HepG2 (cell line): ENCODE measurements at regions not wholly inside any gene's neighbourhood (a gene's known extent, or its start where the extent isn't known, plus 50 kb on each side); places are given as distances from the start of the nearest gene placed in this dataset.
"Not testable (repeated sequence)": the region's sequence is repeated elsewhere in the genome, so short reads cannot be mapped to it uniquely, and the experiment has no call there.

Source experiments
- ATAC-seq: fragments of 200-7000 bp; cut with Tn5 transposase; 3 replicates; pipeline ENCODE4 v1.9.1; 2020; ENCODE audit warnings: mild to moderate bottlenecking, moderate library complexity
- BruUV-seq: library from RNA; stranded (reverse); fragments of 400-500 nt; replicated peaks from 2 replicates; lab custom pipeline; 2021; lab: Mats Ljungman, UMichigan
- CTCF ChIA-PET: fragments of 300-600 bp; formaldehyde crosslinking; extraction: SDS; loops from one replicate; lab custom pipeline; 2021; ENCODE audit warnings: low total read pairs, inconsistent platforms, low intra/inter-chr PET ratio; lab: Yijun Ruan, JAX
- POLR2A ChIA-PET: fragments of 350-600 bp; sonication (Branson Sonifier 250); formaldehyde crosslinking; loops from one replicate; lab custom pipeline; 2020; ENCODE audit warnings: antibody characterized with exemption, inconsistent platforms; lab: Yijun Ruan, JAX
- DNase-seq: peaks from one replicate; pipeline ENCODE4 v3.0.0-alpha.2; 2015; ENCODE audit warnings: low spot score
- FAIRE-seq: peaks from 3 replicates; lab custom pipeline; 2011; peaks lifted over from hg19 to GRCh38; lab: Jason Lieb, UNC
- H2AFZ ChIP-seq: one replicate; pipeline ENCODE4 v1.6.1; 2011; ENCODE audit warnings: low read length, inconsistent platforms
- H3K27ac ChIP-seq: fragments of 300-600 bp; 3 replicates; pipeline ENCODE4 v1.8.0; 2011; ENCODE audit warnings: mixed run types, mild to moderate bottlenecking, mixed read lengths, low read length, inconsistent platforms; ENCODE audit not compliant: insufficient read depth; ENCODE audit errors: extremely low read length
- H3K27me3 ChIP-seq, 2 experiments: fragments of 200-600 bp in 1 of 2; 2 replicates in 1 of 2; 3 replicates in 1 of 2; pipeline versions ENCODE4 v1.6.0 to v1.8.0; 2011; ENCODE audit warnings: low read length in 2 of 2, mild to moderate bottlenecking in 2 of 2, moderate library complexity in 2 of 2, inconsistent platforms in 1 of 2; ENCODE audit not compliant: insufficient read depth in 2 of 2, control insufficient read depth in 1 of 2
- H3K36me3 ChIP-seq, 2 experiments: fragments of 200-600 bp in 1 of 2; replicated peaks in 1 of 2; 2 replicates in 1 of 2; 3 replicates in 1 of 2; pipeline versions ENCODE4 v1.5.1 to v1.8.0; 2011; ENCODE audit warnings: low read length in 2 of 2, inconsistent platforms in 1 of 2; ENCODE audit not compliant: insufficient read depth in 2 of 2, control insufficient read depth in 1 of 2
- H3K4me1 ChIP-seq: 2 replicates; pipeline ENCODE4 v1.5.1; 2012; ENCODE audit warnings: low read length, inconsistent platforms; ENCODE audit not compliant: insufficient read depth
- H3K4me2 ChIP-seq: 2 replicates; pipeline ENCODE4 v1.6.0; 2011; ENCODE audit warnings: low read depth, low read length, inconsistent platforms
- H3K4me3 ChIP-seq, 3 experiments: fragments of 200-600 bp in 1 of 3; sonication (generic), shearing (Covaris generic) in 1 of 3; replicated peaks in 1 of 3; 2 replicates each; pipeline ENCODE4 v1.5.1; 2011 to 2016; ENCODE audit warnings: low read length in 3 of 3, inconsistent platforms in 2 of 3, low read depth in 2 of 3, mild to moderate bottlenecking in 2 of 3, control low read depth in 1 of 3, mixed read lengths in 1 of 3; ENCODE audit not compliant: insufficient read depth in 1 of 3
- H3K79me2 ChIP-seq: one replicate; pipeline ENCODE4 v1.6.1; 2011; ENCODE audit warnings: low read length, inconsistent platforms; ENCODE audit not compliant: insufficient read depth
- H3K9ac ChIP-seq: 2 replicates; pipeline ENCODE4 v1.6.0; 2011; ENCODE audit warnings: mild to moderate bottlenecking, low read depth, low read length, inconsistent platforms; ENCODE audit not compliant: insufficient read depth
- H3K9me3 ChIP-seq: 2 replicates; pipeline ENCODE4 v1.5.1; 2012; ENCODE audit warnings: mild to moderate bottlenecking, low read length
- H4K20me1 ChIP-seq: 2 replicates; pipeline ENCODE4 v1.6.0; 2011; ENCODE audit warnings: inconsistent platforms, mild to moderate bottlenecking, low read length, moderate library complexity; ENCODE audit not compliant: insufficient read depth
- CREM ChIP-seq, 2 experiments: sonication (generic) in 1 of 2; formaldehyde crosslinking in 1 of 2; IDR thresholded peaks; 2 replicates each; pipeline versions ENCODE4 v1.4.0 to v1.6.1; 2016 to 2020; ENCODE audit warnings: antibody characterized with exemption in 1 of 2, mild to moderate bottlenecking in 1 of 2, missing genetic modification reagents in 1 of 2
- ELK4 ChIP-seq: sonication (generic); formaldehyde crosslinking; IDR thresholded peaks from 2 replicates; pipeline ENCODE4 v1.9.0; 2021; ENCODE audit warnings: missing genetic modification reagents, borderline replicate concordance
- RBM22 ChIP-seq: fragments of 200-400 bp; formaldehyde crosslinking; optimal IDR thresholded peaks from 2 replicates; pipeline ENCODE3; 2017; ENCODE audit warnings: mild to moderate bottlenecking, low read length, moderate library complexity
- SMARCE1 ChIP-seq: fragments of 450-650 bp; IDR thresholded peaks from 2 replicates; pipeline ENCODE4 v1.6.1; 2017; ENCODE audit warnings: borderline replicate concordance
- THAP9 ChIP-seq: sonication (generic); formaldehyde crosslinking; IDR thresholded peaks from 2 replicates; pipeline ENCODE4; 2020; ENCODE audit warnings: missing genetic modification reagents, mild to moderate bottlenecking, borderline replicate concordance
- ZNF563 ChIP-seq: sonication (generic); formaldehyde crosslinking; IDR thresholded peaks from 2 replicates; pipeline ENCODE4 v1.8.0; 2022; ENCODE audit warnings: mild to moderate bottlenecking, moderate library complexity, missing genetic modification reagents
- ZNF7 ChIP-seq: IDR thresholded peaks from 2 replicates; pipeline ENCODE4 v1.6.1; 2016; ENCODE audit warnings: missing biosample characterization, missing genetic modification reagents
- ZNF780A ChIP-seq: sonication (generic); formaldehyde crosslinking; IDR thresholded peaks from 2 replicates; pipeline ENCODE4 v1.8.0; 2022; ENCODE audit warnings: mild to moderate bottlenecking, missing genetic modification reagents, moderate library complexity
- WGBS: methylation state at CpG from one replicate; pipeline ENCODE4 v1.1.6; 2017; ENCODE audit warnings: low lambda C conversion rate; 5-methylcytosine and 5-hydroxymethylcytosine counted together
- in situ Hi-C: cut with HindIII; loops from 2 replicates; pipeline ENCODE4 v1.10.0; 2017; ENCODE audit warnings: low pct_unique_long_range_greater_than_20kb; ENCODE audit not compliant: extremely low pct_ligation_motif_present
- intact Hi-C: fragments of 100-400 bp; cut with micrococcal nuclease; formaldehyde crosslinking; loops from one replicate; pipeline ENCODE4 v1.10.0; 2022; ENCODE audit not compliant: unreplicated experiment
- TF ChIP-seq, protein P1 (sequence below): sonication (generic); formaldehyde crosslinking; IDR thresholded peaks from 2 replicates; pipeline ENCODE4 v1.8.0; 2022; ENCODE audit warnings: low read depth, missing genetic modification reagents
- TF ChIP-seq, protein P2 (sequence below): sonication (generic); formaldehyde crosslinking; IDR thresholded peaks from 2 replicates; pipeline ENCODE4 v1.8.1; 2023; ENCODE audit warnings: missing genetic modification reagents, inconsistent platforms, borderline replicate concordance

DNA sequence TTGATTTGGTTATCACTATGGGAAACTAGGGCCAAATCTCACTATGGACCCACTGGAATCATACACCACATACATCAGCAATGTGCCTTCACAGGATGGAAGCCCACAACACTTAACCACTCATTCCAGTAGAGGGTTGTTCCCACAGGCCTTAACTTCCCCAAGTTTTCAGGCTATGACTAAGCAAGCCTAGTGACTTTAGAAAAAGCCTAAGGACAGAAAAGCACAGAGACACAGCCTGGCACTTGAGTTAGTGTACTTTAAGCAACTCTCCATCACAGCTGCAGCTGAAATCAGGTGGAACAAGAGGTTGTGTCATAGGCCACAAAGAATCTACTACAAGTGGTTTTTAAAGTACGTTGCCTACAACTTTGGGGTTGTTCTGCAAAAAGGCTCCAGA lies 128.7 kb downstream of the LRRN1 start (continued):
- TF ChIP-seq CREM (IDR thresholded peaks at IDR 0.05) (no peak), CREM (CRISPR knock-in tag; IDR thresholded peaks at IDR 0.05) (no peak), THAP9 (CRISPR knock-in tag) (no peak), RBM22 (no peak)
- TF ChIP-seq, all 625 proteins: peak for 0

DNA sequence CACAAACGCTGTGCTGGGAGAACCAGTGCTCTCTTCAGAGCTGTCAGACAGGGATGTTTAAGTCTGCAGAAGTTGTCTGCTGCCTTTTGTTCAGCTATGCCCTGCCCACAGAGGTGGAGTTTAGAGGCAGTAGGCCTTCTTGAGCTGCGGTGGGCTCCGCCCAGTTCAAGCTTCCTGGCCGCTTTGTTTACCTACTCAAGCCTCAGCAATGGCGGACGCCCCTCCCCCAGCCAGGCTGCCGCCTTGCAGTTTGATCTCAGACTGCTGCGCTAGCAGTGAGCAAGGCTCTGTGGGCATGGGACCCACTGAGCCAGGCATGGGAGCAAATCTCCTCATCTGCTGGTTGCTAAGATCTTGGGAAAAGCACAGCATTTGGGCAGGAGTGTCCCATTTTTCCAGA lies 142.1 kb downstream of the LRRN1 start:
- FAIRE-seq, H3K27ac ChIP-seq, BruUV-seq, H3K36me3 ChIP-seq, DNase-seq, POLR2A ChIA-PET, H3K4me2 ChIP-seq, H3K9me3 ChIP-seq, H4K20me1 ChIP-seq, H2AFZ ChIP-seq, H3K9ac ChIP-seq, CTCF ChIA-PET, H3K4me1 ChIP-seq, ATAC-seq, intact Hi-C loops, H3K4me3 ChIP-seq, H3K27me3 ChIP-seq, in situ Hi-C loops, H3K79me2 ChIP-seq: not testable (repeated sequence)
- WGBS: 61% methylated on average over 3 of the region's 8 CpGs

DNA sequence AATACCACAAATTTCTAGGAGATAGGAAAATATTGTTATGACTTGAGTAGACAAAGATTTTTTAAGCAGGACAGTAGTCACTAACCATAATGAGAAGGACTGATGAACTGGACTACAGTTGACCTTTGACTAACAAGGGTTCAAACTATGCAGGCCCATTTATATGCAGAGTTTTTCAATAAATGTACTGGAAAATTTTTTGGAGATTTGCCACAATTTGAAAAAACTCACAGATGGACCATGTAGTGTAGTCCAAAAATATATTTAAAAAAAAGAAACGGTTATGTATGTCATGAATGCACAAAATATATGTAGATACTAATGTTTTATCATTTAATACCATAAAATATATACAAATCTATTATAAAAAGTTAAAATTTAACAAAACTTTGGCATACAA lies 151.8 kb downstream of the LRRN1 start:
- Histone ChIP-seq H3K4me2 (no peak overlapping the region), H3K4me3 (no peak overlapping the region), H3K27ac (no peak overlapping the region), H3K36me3 (no peaks in the 10 kb centered on the region), H3K4me1 (0 out of 2 replicates have a peak, but pooled peaks cover 5% of the 10 kb centered on the region), H3K27me3 (no peaks in the 10 kb centered on the region), H3K9me3 (no peaks in the 10 kb centered on the region), H4K20me1 (no peaks in the 10 kb centered on the region), H2AFZ (no peak overlapping the region), H3K9ac (no peak overlapping the region), H3K79me2 (no peaks in the 10 kb centered on the region)
- ATAC-seq (no peak), FAIRE-seq (no peak), DNase-seq (no peak)
- in situ Hi-C loops (no loop called here), intact Hi-C loops (loop anchor here (2.0 kb wide), 1 partner anchor 30 kb away; no protein-coding TSS in a partner anchor)
- ChIA-PET CTCF (no interaction called here), POLR2A (no interaction called here)
- WGBS: 2% methylated on average over 1 of the region's 1 CpG
- BruUV-seq: no TSS peak
- TF ChIP-seq ELK4 (no peak), SMARCE1 (no peak), ZNF563 (no peak), ZNF780A (no peak), ZNF7 (no peak)
- TF ChIP-seq, protein P1, sequence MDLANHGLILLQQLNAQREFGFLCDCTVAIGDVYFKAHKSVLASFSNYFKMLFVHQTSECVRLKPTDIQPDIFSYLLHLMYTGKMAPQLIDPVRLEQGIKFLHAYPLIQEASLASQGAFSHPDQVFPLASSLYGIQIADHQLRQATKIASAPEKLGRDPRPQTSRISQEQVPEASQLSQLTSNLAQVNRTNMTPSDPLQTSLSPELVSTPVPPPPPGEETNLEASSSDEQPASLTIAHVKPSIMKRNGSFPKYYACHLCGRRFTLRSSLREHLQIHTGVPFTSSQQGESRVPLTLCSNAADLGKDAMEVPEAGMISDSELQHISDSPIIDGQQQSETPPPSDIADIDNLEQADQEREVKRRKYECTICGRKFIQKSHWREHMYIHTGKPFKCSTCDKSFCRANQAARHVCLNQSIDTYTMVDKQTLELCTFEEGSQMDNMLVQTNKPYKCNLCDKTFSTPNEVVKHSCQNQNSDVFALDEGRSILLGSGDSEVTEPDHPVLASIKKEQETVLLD: no peak
- TF ChIP-seq, protein P2, sequence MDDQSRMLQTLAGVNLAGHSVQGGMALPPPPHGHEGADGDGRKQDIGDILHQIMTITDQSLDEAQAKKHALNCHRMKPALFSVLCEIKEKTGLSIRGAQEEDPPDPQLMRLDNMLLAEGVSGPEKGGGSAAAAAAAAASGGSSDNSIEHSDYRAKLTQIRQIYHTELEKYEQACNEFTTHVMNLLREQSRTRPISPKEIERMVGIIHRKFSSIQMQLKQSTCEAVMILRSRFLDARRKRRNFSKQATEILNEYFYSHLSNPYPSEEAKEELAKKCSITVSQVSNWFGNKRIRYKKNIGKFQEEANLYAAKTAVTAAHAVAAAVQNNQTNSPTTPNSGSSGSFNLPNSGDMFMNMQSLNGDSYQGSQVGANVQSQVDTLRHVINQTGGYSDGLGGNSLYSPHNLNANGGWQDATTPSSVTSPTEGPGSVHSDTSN (CRISPR knock-in tag): no peak
